ENCODE measurements at regions not wholly inside any gene's neighbourhood (a gene's known extent, or its start where the extent isn't known, plus 50 kb on each side); places are given as distances from the start of the nearest gene placed in this dataset.
"Not testable (repeated sequence)": the region's sequence is repeated elsewhere in the genome, so short reads cannot be mapped to it uniquely, and the experiment has no call there.

DNA sequence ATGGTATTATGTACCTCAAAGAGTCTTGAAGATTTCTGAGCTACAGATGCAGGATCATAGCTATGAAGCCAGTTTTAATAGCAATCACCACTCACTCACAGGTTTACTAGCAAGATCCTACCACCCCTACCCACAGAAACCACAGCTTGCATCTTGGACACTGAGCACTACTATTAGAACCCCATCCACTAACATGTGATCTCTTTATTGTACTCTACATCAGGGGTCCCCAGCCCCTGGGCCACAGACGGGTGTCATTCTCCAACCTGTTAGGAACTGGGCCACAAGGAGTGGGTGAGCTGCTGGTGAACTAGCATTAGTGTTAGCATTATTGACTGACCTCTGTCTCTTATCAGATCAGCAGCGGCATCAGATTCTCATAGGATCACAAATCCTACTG, 844.8 kb upstream of the CHORDC1 start:
- TF ChIP-seq, protein P1, sequence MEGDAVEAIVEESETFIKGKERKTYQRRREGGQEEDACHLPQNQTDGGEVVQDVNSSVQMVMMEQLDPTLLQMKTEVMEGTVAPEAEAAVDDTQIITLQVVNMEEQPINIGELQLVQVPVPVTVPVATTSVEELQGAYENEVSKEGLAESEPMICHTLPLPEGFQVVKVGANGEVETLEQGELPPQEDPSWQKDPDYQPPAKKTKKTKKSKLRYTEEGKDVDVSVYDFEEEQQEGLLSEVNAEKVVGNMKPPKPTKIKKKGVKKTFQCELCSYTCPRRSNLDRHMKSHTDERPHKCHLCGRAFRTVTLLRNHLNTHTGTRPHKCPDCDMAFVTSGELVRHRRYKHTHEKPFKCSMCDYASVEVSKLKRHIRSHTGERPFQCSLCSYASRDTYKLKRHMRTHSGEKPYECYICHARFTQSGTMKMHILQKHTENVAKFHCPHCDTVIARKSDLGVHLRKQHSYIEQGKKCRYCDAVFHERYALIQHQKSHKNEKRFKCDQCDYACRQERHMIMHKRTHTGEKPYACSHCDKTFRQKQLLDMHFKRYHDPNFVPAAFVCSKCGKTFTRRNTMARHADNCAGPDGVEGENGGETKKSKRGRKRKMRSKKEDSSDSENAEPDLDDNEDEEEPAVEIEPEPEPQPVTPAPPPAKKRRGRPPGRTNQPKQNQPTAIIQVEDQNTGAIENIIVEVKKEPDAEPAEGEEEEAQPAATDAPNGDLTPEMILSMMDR (IDR thresholded peaks at IDR 0.05; ENCODE audit: insufficient read depth in 1 of 2, low read depth in 1 of 2, low read length in 1 of 2, severe bottlenecking in 1 of 2, unreplicated experiment in 1 of 2) = no peak
- BruUV-seq (replicated peaks) = no TSS peak
- intact Hi-C loops (cut with micrococcal nuclease; ENCODE audit: unreplicated experiment) = no loop called here
- Histone ChIP-seq H3K4me3 (ENCODE audit: low read depth, low read length) (no peak overlapping the region), H3K4me1 (no peaks in the 10 kb centered on the region), H3K9me3 (no peaks in the 10 kb centered on the region), H3K27me3 (replicated peaks; ENCODE audit: control insufficient read depth, insufficient read depth, low read length) (no peaks in the 10 kb centered on the region), H3K36me3 (ENCODE audit: control insufficient read depth, insufficient read depth, low read length) (no peaks in the 10 kb centered on the region)
- H3K9me3 Mint-ChIP-seq (ENCODE audit: unreplicated experiment) = no peaks in the 10 kb centered on the region
- H3K36me3 Mint-ChIP-seq (ENCODE audit: insufficient read depth, unreplicated experiment) = no peaks in the 10 kb centered on the region
- H3K27ac Mint-ChIP-seq (ENCODE audit: unreplicated experiment) = no peak overlapping the region
- no peak for DNase-seq
- H3K4me1 Mint-ChIP-seq (ENCODE audit: low read depth, unreplicated experiment) = no peaks in the 10 kb centered on the region
- peaks cover 4% of the 10 kb centered on the region for H3K27me3 Mint-ChIP-seq (ENCODE audit: insufficient read depth, unreplicated experiment)
- ChIA-PET POLR2A (no interaction called here), CTCF (no interaction called here)
- H3K4me3 Mint-ChIP-seq (ENCODE audit: unreplicated experiment) = no peak overlapping the region

DNA sequence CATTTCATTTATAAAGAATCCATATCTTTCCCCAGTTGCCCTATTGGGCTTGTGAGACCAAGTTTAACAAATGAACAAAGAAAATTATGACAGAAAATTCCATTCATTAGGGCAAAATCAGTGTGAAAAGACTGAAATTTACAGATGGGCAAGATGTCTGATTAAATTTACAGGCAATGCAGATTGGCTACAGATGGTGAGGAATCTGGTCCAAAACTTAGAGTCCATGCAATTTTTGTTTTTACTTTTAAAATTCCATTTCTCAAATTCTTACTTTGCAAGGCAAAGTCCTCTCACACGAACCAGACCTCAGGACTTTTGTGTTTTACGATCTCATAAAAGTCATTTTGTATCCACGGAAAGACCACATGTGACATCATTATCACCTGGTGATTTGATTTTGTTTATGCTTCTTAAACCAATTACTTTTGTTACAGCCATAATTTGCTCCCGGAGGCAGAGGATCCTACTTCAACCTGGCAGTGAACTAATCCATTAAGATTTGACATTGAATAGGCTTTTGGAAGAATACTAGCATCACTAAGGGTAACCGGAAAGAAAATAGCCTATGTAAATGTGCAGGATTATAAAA, 843.7 kb upstream of the CHORDC1 start:
- no peak overlapping the region for H3K4me3 ChIP-seq (ENCODE audit: low read depth, low read length)
- no peaks in the 10 kb centered on the region for H3K4me1 ChIP-seq
- peaks cover 4% of the 10 kb centered on the region for H3K27me3 Mint-ChIP-seq (ENCODE audit: insufficient read depth, unreplicated experiment)
- POLR2A ChIA-PET = no interaction called here
- TF ChIP-seq, protein P1 (IDR thresholded peaks at IDR 0.05; ENCODE audit: insufficient read depth in 1 of 2, low read depth in 1 of 2, low read length in 1 of 2, severe bottlenecking in 1 of 2, unreplicated experiment in 1 of 2) = no peak
- no peak for DNase-seq
- H3K27ac Mint-ChIP-seq (ENCODE audit: unreplicated experiment) = no peak overlapping the region
- intact Hi-C loops (cut with micrococcal nuclease; ENCODE audit: unreplicated experiment) = no loop called here
- no peaks in the 10 kb centered on the region for H3K9me3 ChIP-seq
- no peaks in the 10 kb centered on the region for H3K27me3 ChIP-seq (replicated peaks; ENCODE audit: control insufficient read depth, insufficient read depth, low read length)
- H3K36me3 Mint-ChIP-seq (ENCODE audit: insufficient read depth, unreplicated experiment) = no peaks in the 10 kb centered on the region
- no peaks in the 10 kb centered on the region for H3K4me1 Mint-ChIP-seq (ENCODE audit: low read depth, unreplicated experiment)
- H3K4me3 Mint-ChIP-seq (ENCODE audit: unreplicated experiment) = no peak overlapping the region
- no peaks in the 10 kb centered on the region for H3K9me3 Mint-ChIP-seq (ENCODE audit: unreplicated experiment)
- no TSS peak for BruUV-seq (replicated peaks)
- CTCF ChIA-PET = no interaction called here
- no peaks in the 10 kb centered on the region for H3K36me3 ChIP-seq (ENCODE audit: control insufficient read depth, insufficient read depth, low read length)

DNA sequence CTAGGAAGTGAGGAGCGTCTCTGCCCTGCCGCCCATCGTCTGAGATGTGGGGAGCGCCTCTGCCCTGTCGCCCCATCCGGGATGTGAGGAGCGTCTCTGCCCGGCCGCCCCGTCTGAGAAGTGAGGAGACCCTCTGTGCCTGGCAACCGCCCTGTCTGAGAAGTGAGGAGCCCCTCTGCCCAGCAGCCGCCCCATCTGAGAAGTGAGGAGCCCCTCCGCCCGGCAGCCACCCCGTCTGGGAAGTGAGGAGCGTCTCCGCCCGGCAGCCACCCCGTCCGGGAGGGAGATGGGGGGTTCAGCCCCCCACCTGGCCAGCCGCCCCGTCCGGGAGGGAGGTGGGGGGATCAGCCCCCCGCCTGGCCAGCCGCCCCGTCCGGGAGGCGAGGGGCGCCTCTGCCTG, 840.5 kb upstream of the CHORDC1 start:
- H3K36me3 ChIP-seq (ENCODE audit: control insufficient read depth, insufficient read depth, low read length); H3K4me1 ChIP-seq; H3K4me3 ChIP-seq (ENCODE audit: low read depth, low read length); H3K36me3 Mint-ChIP-seq (ENCODE audit: insufficient read depth, unreplicated experiment); H3K27ac Mint-ChIP-seq (ENCODE audit: unreplicated experiment); H3K9me3 Mint-ChIP-seq (ENCODE audit: unreplicated experiment); H3K9me3 ChIP-seq; CTCF ChIA-PET; H3K4me3 Mint-ChIP-seq (ENCODE audit: unreplicated experiment); POLR2A ChIA-PET; H3K27me3 ChIP-seq (replicated peaks; ENCODE audit: control insufficient read depth, insufficient read depth, low read length); H3K4me1 Mint-ChIP-seq (ENCODE audit: low read depth, unreplicated experiment); H3K27me3 Mint-ChIP-seq (ENCODE audit: insufficient read depth, unreplicated experiment); DNase-seq; BruUV-seq (replicated peaks); intact Hi-C loops (cut with micrococcal nuclease; ENCODE audit: unreplicated experiment): not testable (repeated sequence)

DNA sequence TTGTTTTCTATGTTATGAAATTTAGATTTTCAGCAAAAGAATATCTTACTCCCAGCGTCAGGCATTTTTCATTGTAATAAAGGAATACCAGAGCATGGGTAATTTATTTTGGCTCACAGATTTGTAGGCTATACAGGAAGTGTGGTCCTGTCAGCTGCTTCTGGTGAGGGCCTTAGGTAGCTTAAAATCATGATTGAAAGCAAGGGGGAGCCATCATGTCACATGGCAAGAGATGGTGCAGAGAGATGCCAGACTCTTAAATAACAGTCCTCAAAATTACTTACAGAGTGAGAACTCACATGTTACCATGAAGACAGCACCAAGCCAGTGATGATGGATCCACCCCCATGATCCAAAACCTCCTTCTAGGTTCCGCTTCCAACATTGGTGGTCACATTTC, 825.0 kb upstream of the CHORDC1 start:
- no TSS peak for BruUV-seq (replicated peaks)
- no peaks in the 10 kb centered on the region for H3K36me3 ChIP-seq (ENCODE audit: control insufficient read depth, insufficient read depth, low read length)
- Mint-ChIP-seq H3K4me1 (ENCODE audit: low read depth, unreplicated experiment) (no peaks in the 10 kb centered on the region), H3K36me3 (ENCODE audit: insufficient read depth, unreplicated experiment) (no peaks in the 10 kb centered on the region), H3K4me3 (ENCODE audit: unreplicated experiment) (no peak overlapping the region), H3K27me3 (ENCODE audit: insufficient read depth, unreplicated experiment) (no peaks in the 10 kb centered on the region), H3K9me3 (ENCODE audit: unreplicated experiment) (no peaks in the 10 kb centered on the region), H3K27ac (ENCODE audit: unreplicated experiment) (no peak overlapping the region)
- no peaks in the 10 kb centered on the region for H3K4me1 ChIP-seq
- no peak for DNase-seq
- H3K27me3 ChIP-seq (replicated peaks; ENCODE audit: control insufficient read depth, insufficient read depth, low read length) = no peaks in the 10 kb centered on the region
- intact Hi-C loops (cut with micrococcal nuclease; ENCODE audit: unreplicated experiment) = loop anchor here (1.0 kb wide), 1 partner anchor 200 kb away; no protein-coding TSS in a partner anchor
- CTCF ChIA-PET = interaction anchor here (0.8 kb wide), 1 partner anchor 200 kb away, joined by 4 read pairs; no protein-coding TSS in a partner anchor
- H3K4me3 ChIP-seq (ENCODE audit: low read depth, low read length) = no peak overlapping the region
- TF ChIP-seq, protein P1 (IDR thresholded peaks at IDR 0.05; ENCODE audit: insufficient read depth in 1 of 2, low read depth in 1 of 2, low read length in 1 of 2, severe bottlenecking in 1 of 2, unreplicated experiment in 1 of 2) = peak in 1 of 2 experiments; percentile 4
- H3K9me3 ChIP-seq = no peaks in the 10 kb centered on the region
- POLR2A ChIA-PET = no interaction called here

Measured in Caco-2 (cell line).